HepG2 (cell line): ENCODE measurements at regions not wholly inside any gene's neighbourhood (a gene's known extent, or its start where the extent isn't known, plus 50 kb on each side); places are given as distances from the start of the nearest gene placed in this dataset.

Experiments used
- AFF4 ChIP-seq: sonication (generic); formaldehyde crosslinking; IDR thresholded peaks from 2 replicates; pipeline ENCODE4 v1.4.0; 2020; ENCODE audit warnings: missing genetic modification reagents
- CBFB ChIP-seq: sonication (generic); formaldehyde crosslinking; IDR thresholded peaks from 2 replicates; pipeline ENCODE4 v1.4.0; 2020; ENCODE audit warnings: missing genetic modification reagents
- POLR2A ChIP-seq, 2 experiments: IDR thresholded peaks; 2 replicates each; pipeline ENCODE4 v1.6.1; 2011; ENCODE audit warnings: low read depth in 2 of 2, low read length in 2 of 2, mild to moderate bottlenecking in 1 of 2, moderate library complexity in 1 of 2; ENCODE audit not compliant: insufficient read depth in 1 of 2
- U2AF1 ChIP-seq: fragments of 200-400 bp; formaldehyde crosslinking; optimal IDR thresholded peaks from 2 replicates; pipeline ENCODE3; 2017; ENCODE audit warnings: mild to moderate bottlenecking, low read depth, low read length

DNA sequence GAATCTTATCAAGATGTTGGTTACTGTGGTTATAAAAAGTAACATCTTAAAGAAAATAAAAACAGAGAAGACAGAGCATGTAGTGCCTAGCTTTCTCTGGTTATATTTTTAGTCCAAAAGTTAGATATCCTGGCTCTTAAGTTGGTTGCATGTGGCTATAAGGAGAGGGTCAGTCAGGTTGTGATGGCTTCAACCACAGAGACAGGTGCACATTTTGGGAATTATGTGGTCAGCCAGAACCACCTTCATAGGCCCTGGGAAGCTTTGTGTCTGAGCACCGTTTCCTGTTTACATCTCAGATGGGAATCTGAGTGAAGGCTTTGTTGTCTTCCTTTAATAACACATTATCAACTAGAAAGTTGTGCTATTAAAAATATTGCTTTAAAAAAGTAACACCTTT is 265.1 kb upstream of the IGFBP3 start:
- TF ChIP-seq POLR2A (IDR thresholded peaks at IDR 0.05; ENCODE audit: insufficient read depth in 1 of 2, low read depth in 2 of 2, low read length in 2 of 2) (no peak), U2AF1 (no peak), CBFB (no peak), AFF4 (no peak)
